ENCODE measurements at regions not wholly inside any gene's neighbourhood (a gene's known extent, or its start where the extent isn't known, plus 50 kb on each side); places are given as distances from the start of the nearest gene placed in this dataset.

DNA sequence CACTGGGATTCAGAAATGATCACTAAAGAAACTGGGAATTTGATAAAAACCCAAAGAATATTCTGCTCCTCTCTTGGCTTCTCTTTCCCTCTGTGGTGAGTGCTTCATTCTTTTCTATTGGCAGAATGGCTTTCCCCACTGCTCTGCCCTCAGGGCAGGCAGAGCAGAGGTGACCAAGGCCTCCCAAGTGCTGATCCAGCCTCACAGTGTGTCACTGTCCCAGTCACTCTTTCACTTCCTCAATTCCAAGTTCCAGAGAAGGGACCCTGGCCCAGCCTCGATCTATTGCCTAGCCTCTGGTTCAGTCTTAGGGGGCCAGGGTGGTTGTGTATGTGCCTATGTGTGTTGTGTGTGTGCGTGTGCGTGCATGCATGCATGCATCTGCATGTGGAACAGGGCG, 180.6 kb upstream of the TMTC4 start:
- no peak overlapping the region for H3K9ac ChIP-seq (ENCODE audit: control insufficient read depth, extremely low read depth, insufficient read depth, low read length)
- H3K4me2 ChIP-seq (ENCODE audit: control insufficient read depth, extremely low read depth, insufficient read depth, low read depth, low read length), result no peak overlapping the region
- DNase-seq (ENCODE audit: low read depth, low spot score), result no peak
- H3K4me3 ChIP-seq (ENCODE audit: control insufficient read depth in 2 of 3, extremely low read depth in 1 of 3, insufficient read depth in 2 of 3, low read depth in 1 of 3, low read length in 3 of 3), result no peak overlapping the region
- H3K36me3 ChIP-seq (ENCODE audit: control insufficient read depth in 2 of 2, extremely low read depth in 1 of 2, insufficient read depth in 2 of 2, low read length in 2 of 2), result no peaks in the 10 kb centered on the region
- dilution Hi-C loops (cut with MboI; ENCODE audit: extremely low pct_ligation_motif_present, low sequenced_read_pairs), result no loop called here
- H3K79me2 ChIP-seq (ENCODE audit: control insufficient read depth, insufficient read depth, low read length), result no peaks in the 10 kb centered on the region
- TF ChIP-seq, protein P1, sequence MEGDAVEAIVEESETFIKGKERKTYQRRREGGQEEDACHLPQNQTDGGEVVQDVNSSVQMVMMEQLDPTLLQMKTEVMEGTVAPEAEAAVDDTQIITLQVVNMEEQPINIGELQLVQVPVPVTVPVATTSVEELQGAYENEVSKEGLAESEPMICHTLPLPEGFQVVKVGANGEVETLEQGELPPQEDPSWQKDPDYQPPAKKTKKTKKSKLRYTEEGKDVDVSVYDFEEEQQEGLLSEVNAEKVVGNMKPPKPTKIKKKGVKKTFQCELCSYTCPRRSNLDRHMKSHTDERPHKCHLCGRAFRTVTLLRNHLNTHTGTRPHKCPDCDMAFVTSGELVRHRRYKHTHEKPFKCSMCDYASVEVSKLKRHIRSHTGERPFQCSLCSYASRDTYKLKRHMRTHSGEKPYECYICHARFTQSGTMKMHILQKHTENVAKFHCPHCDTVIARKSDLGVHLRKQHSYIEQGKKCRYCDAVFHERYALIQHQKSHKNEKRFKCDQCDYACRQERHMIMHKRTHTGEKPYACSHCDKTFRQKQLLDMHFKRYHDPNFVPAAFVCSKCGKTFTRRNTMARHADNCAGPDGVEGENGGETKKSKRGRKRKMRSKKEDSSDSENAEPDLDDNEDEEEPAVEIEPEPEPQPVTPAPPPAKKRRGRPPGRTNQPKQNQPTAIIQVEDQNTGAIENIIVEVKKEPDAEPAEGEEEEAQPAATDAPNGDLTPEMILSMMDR (optimal IDR thresholded peaks at IDR 0.05 in 1 of 3, IDR thresholded peaks at IDR 0.05 in 1 of 3, conservative IDR thresholded peaks at IDR 0.05 in 1 of 3; ENCODE audit: extremely low read depth in 1 of 3, insufficient read depth in 2 of 3, low read length in 3 of 3), result no peak
- no peak for TF ChIP-seq EZH2 (IDR thresholded peaks at IDR 0.05; ENCODE audit: low read length)
- H4K20me1 ChIP-seq (ENCODE audit: control insufficient read depth, extremely low read depth, insufficient read depth, low read length), result no peaks in the 10 kb centered on the region
- no peak overlapping the region for H2AFZ ChIP-seq (ENCODE audit: control insufficient read depth, low read length)
- H3K27ac ChIP-seq (ENCODE audit: control insufficient read depth, insufficient read depth, low read length), result no peak overlapping the region
- H3K9me3 ChIP-seq (ENCODE audit: control insufficient read depth, low read depth, low read length), result no peaks in the 10 kb centered on the region
- H3K9me1 ChIP-seq (ENCODE audit: control insufficient read depth, extremely low read depth, insufficient read depth, low read length), result no peaks in the 10 kb centered on the region
- H3K4me1 ChIP-seq (ENCODE audit: control insufficient read depth, extremely low read depth, insufficient read depth, low read length), result no peaks in the 10 kb centered on the region
- no peaks in the 10 kb centered on the region for H3K27me3 ChIP-seq (ENCODE audit: control insufficient read depth, extremely low read depth, insufficient read depth, low read length)
- no peak for FAIRE-seq

DNA sequence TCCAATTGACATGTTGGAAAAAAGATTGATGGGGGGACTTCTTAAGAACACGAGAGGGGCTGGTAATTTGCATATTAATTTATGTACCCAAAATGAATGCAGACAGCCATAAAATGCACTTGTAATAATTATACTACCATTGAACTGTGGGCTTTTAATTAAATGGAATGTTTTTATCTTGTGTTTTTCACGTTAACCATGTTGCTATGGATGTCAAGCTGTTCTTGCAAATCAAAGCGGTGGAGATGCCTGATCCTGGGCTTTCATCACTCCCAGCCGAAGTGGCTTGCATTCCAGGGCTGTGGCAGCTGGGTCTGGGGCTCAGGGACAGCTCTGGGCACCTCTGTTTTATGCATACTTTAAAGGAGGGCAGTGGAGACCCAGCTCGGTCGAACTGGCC, 179.4 kb upstream of the TMTC4 start:
- Histone ChIP-seq H3K27me3 (ENCODE audit: control insufficient read depth, extremely low read depth, insufficient read depth, low read length) (no peaks in the 10 kb centered on the region), H3K9ac (ENCODE audit: control insufficient read depth, extremely low read depth, insufficient read depth, low read length) (no peak overlapping the region), H3K4me3 (ENCODE audit: control insufficient read depth in 2 of 3, extremely low read depth in 1 of 3, insufficient read depth in 2 of 3, low read depth in 1 of 3, low read length in 3 of 3) (no peak overlapping the region), H3K36me3 (ENCODE audit: control insufficient read depth in 2 of 2, extremely low read depth in 1 of 2, insufficient read depth in 2 of 2, low read length in 2 of 2) (no peaks in the 10 kb centered on the region), H3K79me2 (ENCODE audit: control insufficient read depth, insufficient read depth, low read length) (no peaks in the 10 kb centered on the region), H3K9me3 (ENCODE audit: control insufficient read depth, low read depth, low read length) (no peaks in the 10 kb centered on the region), H3K9me1 (ENCODE audit: control insufficient read depth, extremely low read depth, insufficient read depth, low read length) (no peaks in the 10 kb centered on the region), H2AFZ (ENCODE audit: control insufficient read depth, low read length) (no peak overlapping the region), H4K20me1 (ENCODE audit: control insufficient read depth, extremely low read depth, insufficient read depth, low read length) (no peaks in the 10 kb centered on the region), H3K4me2 (ENCODE audit: control insufficient read depth, extremely low read depth, insufficient read depth, low read depth, low read length) (no peak overlapping the region), H3K4me1 (ENCODE audit: control insufficient read depth, extremely low read depth, insufficient read depth, low read length) (no peaks in the 10 kb centered on the region), H3K27ac (ENCODE audit: control insufficient read depth, insufficient read depth, low read length) (no peak overlapping the region)
- DNase-seq (ENCODE audit: low read depth, low spot score) (no peak), FAIRE-seq (no peak)
- TF ChIP-seq, protein P1 (optimal IDR thresholded peaks at IDR 0.05 in 1 of 3, IDR thresholded peaks at IDR 0.05 in 1 of 3, conservative IDR thresholded peaks at IDR 0.05 in 1 of 3; ENCODE audit: extremely low read depth in 1 of 3, insufficient read depth in 2 of 3, low read length in 3 of 3), result no peak
- TF ChIP-seq EZH2 (IDR thresholded peaks at IDR 0.05; ENCODE audit: low read length), result no peak
- dilution Hi-C loops (cut with MboI; ENCODE audit: extremely low pct_ligation_motif_present, low sequenced_read_pairs), result no loop called here
